Cardiac fibroblast (primary cell): ENCODE measurements at regions not wholly inside any gene's neighbourhood (a gene's known extent, or its start where the extent isn't known, plus 50 kb on each side); places are given as distances from the start of the nearest gene placed in this dataset.
"Not testable (repeated sequence)": the region's sequence is repeated elsewhere in the genome, so short reads cannot be mapped to it uniquely, and the experiment has no call there.

ENCODE experiments used
- DNase-seq, 2 donors: peaks; one replicate each; pipeline versions ENCODE4 v3.0.0 to v3.0.0-alpha.2; 2010; ENCODE audit warnings: low read depth in 2 of 2
- H3K4me3 ChIP-seq, 2 donors: replicated peaks in 1 of 2; 1 replicate in 1 of 2; 2 replicates in 1 of 2; pipeline ENCODE4 v1.5.1; 2011; ENCODE audit warnings: low read depth in 2 of 2, low read length in 2 of 2, mild to moderate bottlenecking in 2 of 2, moderate library complexity in 1 of 2
- TF ChIP-seq, protein P1 (sequence below): IDR thresholded peaks from one replicate; pipeline ENCODE4 v1.5.1; 2011; ENCODE audit warnings: low read depth, mild to moderate bottlenecking, low read length, inconsistent platforms

DNA sequence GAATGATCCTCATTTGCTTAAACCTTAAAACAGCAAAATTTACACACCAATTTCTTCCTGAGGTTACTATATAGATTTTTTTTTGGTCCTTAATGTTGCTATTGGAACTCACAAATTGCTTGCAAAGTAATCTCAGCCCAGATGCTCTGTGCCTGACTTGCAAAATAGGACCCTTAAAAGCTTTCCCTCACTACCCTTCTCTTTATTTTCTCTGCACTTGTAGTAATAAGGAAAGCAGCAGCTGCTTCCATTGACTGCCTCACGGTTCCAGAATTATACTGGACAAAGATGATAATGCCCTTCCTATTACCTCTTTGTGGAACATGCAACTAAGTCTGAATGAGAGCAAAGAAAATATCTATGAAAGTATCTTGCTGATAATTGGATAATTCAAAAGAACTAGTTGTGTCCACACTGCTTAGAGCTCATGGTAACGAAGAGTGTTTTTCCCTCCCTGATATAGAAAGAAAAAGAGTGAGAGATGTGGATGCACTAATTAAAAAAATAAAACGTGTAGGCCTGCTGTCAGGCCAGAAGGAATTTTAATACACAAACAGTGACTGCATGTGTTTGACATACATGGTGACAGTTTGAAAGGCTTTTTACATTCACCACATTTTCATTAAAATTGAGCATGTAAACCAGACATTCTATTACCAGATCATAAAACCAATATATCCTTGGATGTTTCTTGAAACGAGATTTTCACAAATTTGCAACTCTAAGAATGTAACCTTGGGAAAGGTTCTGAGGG is 783.1 kb downstream of the GBE1 start:
- TF ChIP-seq, protein P1, sequence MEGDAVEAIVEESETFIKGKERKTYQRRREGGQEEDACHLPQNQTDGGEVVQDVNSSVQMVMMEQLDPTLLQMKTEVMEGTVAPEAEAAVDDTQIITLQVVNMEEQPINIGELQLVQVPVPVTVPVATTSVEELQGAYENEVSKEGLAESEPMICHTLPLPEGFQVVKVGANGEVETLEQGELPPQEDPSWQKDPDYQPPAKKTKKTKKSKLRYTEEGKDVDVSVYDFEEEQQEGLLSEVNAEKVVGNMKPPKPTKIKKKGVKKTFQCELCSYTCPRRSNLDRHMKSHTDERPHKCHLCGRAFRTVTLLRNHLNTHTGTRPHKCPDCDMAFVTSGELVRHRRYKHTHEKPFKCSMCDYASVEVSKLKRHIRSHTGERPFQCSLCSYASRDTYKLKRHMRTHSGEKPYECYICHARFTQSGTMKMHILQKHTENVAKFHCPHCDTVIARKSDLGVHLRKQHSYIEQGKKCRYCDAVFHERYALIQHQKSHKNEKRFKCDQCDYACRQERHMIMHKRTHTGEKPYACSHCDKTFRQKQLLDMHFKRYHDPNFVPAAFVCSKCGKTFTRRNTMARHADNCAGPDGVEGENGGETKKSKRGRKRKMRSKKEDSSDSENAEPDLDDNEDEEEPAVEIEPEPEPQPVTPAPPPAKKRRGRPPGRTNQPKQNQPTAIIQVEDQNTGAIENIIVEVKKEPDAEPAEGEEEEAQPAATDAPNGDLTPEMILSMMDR, result no peak
- no peak overlapping the region for H3K4me3 ChIP-seq
- DNase-seq, result no peak

DNA sequence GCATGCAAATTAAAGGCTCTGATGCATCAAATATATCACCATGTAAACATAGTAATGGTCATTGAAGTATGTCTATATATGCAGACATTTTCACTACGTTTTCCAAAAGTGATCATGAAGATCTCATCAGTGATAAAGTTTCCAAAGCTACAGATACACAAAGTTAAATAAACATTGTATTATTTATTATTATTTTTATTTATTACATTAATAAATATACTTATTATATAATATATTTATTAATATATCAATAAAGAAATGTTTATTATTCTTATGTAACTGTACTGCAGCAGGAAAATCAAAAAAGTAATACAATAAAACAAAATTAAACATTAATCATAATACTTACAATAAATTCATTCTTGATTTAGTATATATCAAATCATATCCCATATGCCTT is 791.2 kb downstream of the GBE1 start:
- DNase-seq, result no peak
- no peak overlapping the region for H3K4me3 ChIP-seq
- TF ChIP-seq, protein P1, result no peak

DNA sequence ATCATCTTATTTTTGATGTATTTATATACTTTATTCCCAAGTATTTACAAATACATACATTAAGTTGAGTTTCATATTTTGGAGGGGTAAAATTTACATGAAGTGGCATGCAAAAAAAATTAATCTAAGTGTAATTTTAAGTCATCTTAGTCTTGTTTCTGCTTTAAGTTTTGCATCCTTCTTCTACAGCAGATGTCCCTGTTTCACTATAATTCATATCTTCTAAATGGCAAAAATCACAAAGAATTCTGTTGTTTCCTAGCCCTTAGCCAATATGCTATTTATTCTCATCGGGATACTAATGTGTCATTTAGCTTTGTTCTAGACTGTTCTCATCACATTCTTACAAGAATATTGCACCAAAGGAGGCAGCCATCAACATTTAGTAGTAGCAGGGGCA is 831.9 kb downstream of the GBE1 start:
- TF ChIP-seq, protein P1, result no peak
- H3K4me3 ChIP-seq, result no peak overlapping the region
- no peak for DNase-seq

DNA sequence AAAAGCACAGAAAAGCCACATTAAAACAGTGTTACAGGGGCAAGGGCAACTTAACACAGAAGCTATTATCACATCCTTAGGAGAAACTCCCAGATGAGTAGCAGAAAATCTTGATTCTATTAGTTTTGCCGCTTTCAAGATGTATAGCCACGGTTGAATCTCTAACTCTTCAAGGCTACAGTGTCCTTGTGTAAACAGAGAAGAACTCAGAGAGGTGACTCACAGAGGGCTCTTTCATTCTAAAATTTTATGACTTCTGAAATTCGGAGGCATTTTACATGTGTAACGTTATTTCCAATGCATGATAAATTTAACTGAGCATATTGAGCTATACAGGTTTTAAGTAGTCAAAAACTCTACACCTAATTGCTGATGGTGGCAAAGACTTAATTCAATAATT is 846.6 kb downstream of the GBE1 start:
- no peak overlapping the region for H3K4me3 ChIP-seq
- TF ChIP-seq, protein P1, result no peak
- DNase-seq, result no peak

DNA sequence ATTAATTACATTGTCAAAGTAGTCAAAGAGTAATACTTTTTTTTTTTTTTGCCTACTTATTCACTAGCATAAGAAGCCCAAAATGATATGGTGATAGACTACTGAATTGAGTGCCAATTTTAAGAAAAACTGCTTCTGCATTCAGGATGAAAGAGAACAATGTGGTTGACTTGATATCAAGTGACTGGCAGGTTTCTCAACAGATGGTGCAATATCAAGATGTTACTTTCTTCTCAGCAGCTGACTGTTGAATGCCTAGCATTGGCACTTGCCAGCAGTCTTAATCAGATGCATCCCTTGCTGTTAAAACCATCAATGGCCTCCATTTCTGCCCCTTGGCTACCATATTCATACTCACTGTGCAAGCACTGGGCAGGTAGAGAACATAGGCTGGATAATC is 863.2 kb downstream of the GBE1 start:
- DNase-seq, result no peak
- no peak overlapping the region for H3K4me3 ChIP-seq
- TF ChIP-seq, protein P1, result no peak

DNA sequence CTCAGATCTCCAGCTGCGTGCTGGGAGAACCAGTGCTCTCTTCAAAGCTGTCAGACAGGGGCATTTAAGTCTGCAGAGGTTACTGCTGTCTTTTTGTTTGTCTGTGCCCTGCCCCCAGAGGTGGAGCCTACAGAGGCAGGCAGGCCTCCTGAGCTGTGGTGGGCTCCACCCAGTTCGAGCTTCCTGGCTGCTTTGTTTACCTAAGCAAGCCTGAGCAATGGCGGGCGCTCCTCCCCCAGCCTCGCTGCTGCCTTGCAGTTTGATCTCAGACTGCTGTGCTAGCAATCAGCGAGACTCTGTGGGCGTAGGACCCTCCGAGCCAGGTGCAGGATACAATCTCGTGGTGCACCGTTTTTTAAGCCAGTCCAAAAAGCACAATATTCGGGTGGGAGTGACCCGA is 864.4 kb downstream of the GBE1 start:
- H3K4me3 ChIP-seq, DNase-seq: not testable (repeated sequence)

DNA sequence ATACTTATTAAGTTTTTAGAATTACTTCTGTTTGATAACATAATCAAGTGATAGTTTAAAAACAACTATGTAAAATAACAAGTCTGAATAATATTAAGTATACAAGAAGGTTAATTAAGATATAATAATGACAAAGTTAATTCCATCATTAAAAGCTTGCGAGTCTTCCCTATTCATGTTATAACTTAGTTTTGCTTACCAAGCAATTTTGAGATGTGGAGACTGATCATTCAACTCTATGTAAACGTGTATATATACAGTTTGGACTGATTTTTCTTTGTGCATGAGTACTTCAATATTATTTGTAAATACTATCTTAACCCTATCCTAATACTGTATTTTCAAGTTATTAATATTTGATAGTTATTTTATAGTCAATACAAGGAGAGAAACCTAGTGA is 870.9 kb downstream of the GBE1 start:
- no peak overlapping the region for H3K4me3 ChIP-seq
- DNase-seq, result no peak
- TF ChIP-seq, protein P1, result no peak
